OCI-LY3 (cell line): ENCODE measurements at regions not wholly inside any gene's neighbourhood (a gene's known extent, or its start where the extent isn't known, plus 50 kb on each side); places are given as distances from the start of the nearest gene placed in this dataset.

Experiments
- CTCF ChIP-seq: fragments of 200-600, 300-600 bp; sonication (generic); IDR thresholded peaks from 2 replicates; pipeline ENCODE4 v1.5.1; 2014; ENCODE audit warnings: antibody characterized with exemption, low read length, low read depth
- EZH2phosphoT487 ChIP-seq: fragments of 200-600 bp; shearing (Covaris generic); IDR thresholded peaks from 2 replicates; pipeline ENCODE4 v1.6.1; 2018; ENCODE audit warnings: antibody characterized with exemption, mixed run types, low read depth

GRCh38 chr12:72207486-72208409 is 64.4 kb upstream of the TRHDE start:
- TF ChIP-seq CTCF (no peak), EZH2phosphoT487 (no peak)
